Nephron (organoid): ENCODE measurements at regions not wholly inside any gene's neighbourhood (a gene's known extent, or its start where the extent isn't known, plus 50 kb on each side); places are given as distances from the start of the nearest gene placed in this dataset.

Experiments
- H3K27ac Mint-ChIP-seq, 3 experiments: 2 replicates each; pipeline ENCODE4 v1.8.0; 2020; ENCODE audit warnings: mixed read lengths in 3 of 3, mild to moderate bottlenecking in 2 of 3, moderate library complexity in 1 of 3
- H3K27me3 Mint-ChIP-seq: 2 replicates; pipeline ENCODE4 v1.8.0; 2021; ENCODE audit warnings: low read depth, mild to moderate bottlenecking, moderate library complexity, mixed read lengths
- H3K36me3 Mint-ChIP-seq: 2 replicates; pipeline ENCODE4 v1.8.0; 2020; ENCODE audit warnings: low read depth, mixed read lengths
- H3K4me1 Mint-ChIP-seq: 2 replicates; pipeline ENCODE4 v1.8.0; 2020; ENCODE audit warnings: mixed read lengths
- H3K4me3 Mint-ChIP-seq, 3 experiments: 2 replicates each; pipeline ENCODE4 v1.8.0; 2020; ENCODE audit warnings: mild to moderate bottlenecking in 3 of 3, mixed read lengths in 3 of 3, moderate library complexity in 2 of 3
- H3K9me3 Mint-ChIP-seq: 2 replicates; pipeline ENCODE4 v1.8.0; 2020; ENCODE audit warnings: mixed read lengths
- TF ChIP-seq, protein P1 (sequence below), 3 experiments: fragments of 200-600 bp; sonication (generic); IDR thresholded peaks; one replicate each; pipeline ENCODE4 v1.5.0; 2021; ENCODE audit warnings: antibody characterized with exemption in 3 of 3; ENCODE audit not compliant: unreplicated experiment in 3 of 3

GRCh38 chr13:30053939-30054338 lies 203.5 kb upstream of the UBL3 start:
- peaks cover 4% of the 10 kb centered on the region for H3K9me3 Mint-ChIP-seq
- peak overlapping the region in 1 of 3 experiments; percentile 3 for H3K27ac Mint-ChIP-seq
- H3K4me3 Mint-ChIP-seq = peak overlapping the region in 1 of 3 experiments; percentile 0
- TF ChIP-seq, protein P1, sequence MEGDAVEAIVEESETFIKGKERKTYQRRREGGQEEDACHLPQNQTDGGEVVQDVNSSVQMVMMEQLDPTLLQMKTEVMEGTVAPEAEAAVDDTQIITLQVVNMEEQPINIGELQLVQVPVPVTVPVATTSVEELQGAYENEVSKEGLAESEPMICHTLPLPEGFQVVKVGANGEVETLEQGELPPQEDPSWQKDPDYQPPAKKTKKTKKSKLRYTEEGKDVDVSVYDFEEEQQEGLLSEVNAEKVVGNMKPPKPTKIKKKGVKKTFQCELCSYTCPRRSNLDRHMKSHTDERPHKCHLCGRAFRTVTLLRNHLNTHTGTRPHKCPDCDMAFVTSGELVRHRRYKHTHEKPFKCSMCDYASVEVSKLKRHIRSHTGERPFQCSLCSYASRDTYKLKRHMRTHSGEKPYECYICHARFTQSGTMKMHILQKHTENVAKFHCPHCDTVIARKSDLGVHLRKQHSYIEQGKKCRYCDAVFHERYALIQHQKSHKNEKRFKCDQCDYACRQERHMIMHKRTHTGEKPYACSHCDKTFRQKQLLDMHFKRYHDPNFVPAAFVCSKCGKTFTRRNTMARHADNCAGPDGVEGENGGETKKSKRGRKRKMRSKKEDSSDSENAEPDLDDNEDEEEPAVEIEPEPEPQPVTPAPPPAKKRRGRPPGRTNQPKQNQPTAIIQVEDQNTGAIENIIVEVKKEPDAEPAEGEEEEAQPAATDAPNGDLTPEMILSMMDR (IDR thresholded peaks at IDR 0.05; ENCODE audit: unreplicated experiment in 3 of 3) = no peak
- peaks cover 20% of the 10 kb centered on the region for H3K4me1 Mint-ChIP-seq
- H3K27me3 Mint-ChIP-seq = no peaks in the 10 kb centered on the region
- H3K36me3 Mint-ChIP-seq = no peaks in the 10 kb centered on the region

DNA sequence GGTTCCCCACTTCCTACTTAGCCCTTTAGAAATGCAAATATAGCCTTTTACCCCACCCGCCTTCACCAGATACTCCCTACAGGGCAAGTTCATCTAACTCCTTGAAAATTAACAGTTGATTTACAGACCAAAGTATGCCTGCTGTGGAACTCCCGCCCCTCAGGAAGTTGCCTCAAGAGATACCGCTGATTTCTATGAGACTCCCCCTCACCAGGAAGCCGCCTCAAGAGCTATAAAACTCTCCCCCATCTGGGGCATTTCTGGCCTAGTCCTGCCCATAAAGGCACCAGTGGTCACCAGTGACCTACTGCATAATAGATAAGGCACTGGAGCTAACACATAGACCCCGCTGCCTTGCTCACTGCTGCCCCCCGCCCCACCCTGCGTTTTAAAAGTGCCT lies 201.7 kb upstream of the UBL3 start:
- TF ChIP-seq, protein P1 (IDR thresholded peaks at IDR 0.05; ENCODE audit: unreplicated experiment in 3 of 3) = no peak
- H3K27me3 Mint-ChIP-seq = no peaks in the 10 kb centered on the region
- no peak overlapping the region for H3K4me3 Mint-ChIP-seq
- H3K4me1 Mint-ChIP-seq = peaks cover 20% of the 10 kb centered on the region
- H3K27ac Mint-ChIP-seq = peak overlapping the region in 1 of 3 experiments; percentile 20
- peaks cover 3% of the 10 kb centered on the region for H3K9me3 Mint-ChIP-seq
- no peaks in the 10 kb centered on the region for H3K36me3 Mint-ChIP-seq

- H3K4me1 Mint-ChIP-seq = peaks cover 20% of the 10 kb centered on the region
- no peaks in the 10 kb centered on the region for H3K36me3 Mint-ChIP-seq
- TF ChIP-seq, protein P1 (IDR thresholded peaks at IDR 0.05; ENCODE audit: unreplicated experiment in 3 of 3) = no peak
- H3K4me3 Mint-ChIP-seq = no peak overlapping the region
- H3K27me3 Mint-ChIP-seq = no peaks in the 10 kb centered on the region
- H3K27ac Mint-ChIP-seq = peak overlapping the region in 1 of 3 experiments; percentile 20
- H3K9me3 Mint-ChIP-seq = no peaks in the 10 kb centered on the region
These were observed 201.2 kb upstream of the UBL3 start for GRCh38 chr13:30051531-30052060.

DNA sequence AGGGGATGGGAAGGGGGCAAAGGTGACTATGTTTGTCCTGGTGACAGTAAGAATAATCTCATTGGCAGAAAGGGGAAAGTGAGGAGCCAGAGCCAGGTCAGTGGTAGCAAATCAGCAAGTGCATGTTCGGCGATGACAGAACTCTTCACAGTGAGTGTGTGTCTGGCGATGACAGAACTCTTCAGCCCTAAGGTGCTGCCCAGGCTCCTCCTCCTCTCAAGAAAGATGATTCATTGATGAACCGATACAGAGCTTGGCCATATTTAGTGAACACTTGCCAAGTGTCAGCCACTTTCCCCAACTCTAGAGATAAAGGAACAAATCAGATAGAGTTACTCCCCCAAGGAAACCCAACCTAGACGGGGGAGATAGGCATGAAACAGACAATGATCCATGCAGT lies 199.3 kb upstream of the UBL3 start:
- Mint-ChIP-seq H3K27me3 (no peaks in the 10 kb centered on the region), H3K36me3 (no peaks in the 10 kb centered on the region), H3K4me3 (no peak overlapping the region), H3K4me1 (peaks cover 20% of the 10 kb centered on the region), H3K9me3 (no peaks in the 10 kb centered on the region), H3K27ac (no peak overlapping the region)
- TF ChIP-seq, protein P1 (IDR thresholded peaks at IDR 0.05; ENCODE audit: unreplicated experiment in 3 of 3) = no peak

DNA sequence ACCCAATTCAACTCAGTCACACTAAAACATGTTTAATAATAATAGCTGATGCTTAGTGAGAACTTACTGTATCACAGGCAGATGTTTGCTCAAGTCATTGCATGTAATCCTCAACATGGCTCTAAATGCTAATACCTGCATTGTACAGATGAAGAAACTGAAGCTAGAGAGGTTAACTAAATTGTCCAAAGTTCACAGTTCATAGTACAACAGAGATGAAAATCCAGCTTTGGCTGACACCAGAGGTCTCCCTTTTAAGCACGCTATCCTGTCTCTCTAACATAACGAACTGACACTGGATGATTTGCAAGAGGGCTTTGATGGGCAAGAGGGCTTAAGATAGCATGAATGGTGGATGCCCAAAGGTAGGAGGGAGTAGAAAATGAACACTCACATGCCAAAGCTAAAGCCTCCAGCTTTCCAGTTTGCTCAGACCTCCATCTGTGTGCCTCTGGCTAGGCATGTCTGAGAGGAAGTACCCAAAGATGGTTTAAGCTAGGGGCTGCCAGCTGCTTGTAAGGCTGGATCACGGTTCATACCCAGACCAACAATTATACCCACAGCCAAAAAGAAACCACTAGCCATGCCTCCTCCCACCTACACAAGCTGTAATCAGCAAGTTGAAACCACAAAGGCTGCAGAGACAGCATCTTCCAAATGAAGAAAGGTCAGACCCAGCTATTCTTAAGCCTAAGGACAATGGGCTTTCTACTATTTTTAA lies 196.9 kb upstream of the UBL3 start:
- no peaks in the 10 kb centered on the region for H3K36me3 Mint-ChIP-seq
- no peak overlapping the region for H3K27ac Mint-ChIP-seq
- TF ChIP-seq, protein P1 (IDR thresholded peaks at IDR 0.05; ENCODE audit: unreplicated experiment in 3 of 3) = no peak
- H3K27me3 Mint-ChIP-seq = peaks cover 4% of the 10 kb centered on the region
- no peaks in the 10 kb centered on the region for H3K9me3 Mint-ChIP-seq
- no peak overlapping the region for H3K4me3 Mint-ChIP-seq
- H3K4me1 Mint-ChIP-seq = peaks cover 6% of the 10 kb centered on the region
